ENCODE measurements at regions not wholly inside any gene's neighbourhood (a gene's known extent, or its start where the extent isn't known, plus 50 kb on each side); places are given as distances from the start of the nearest gene placed in this dataset.
A peak's percentile ranks its signal among the peaks of the same experiment; 100 is the strongest.

DNA sequence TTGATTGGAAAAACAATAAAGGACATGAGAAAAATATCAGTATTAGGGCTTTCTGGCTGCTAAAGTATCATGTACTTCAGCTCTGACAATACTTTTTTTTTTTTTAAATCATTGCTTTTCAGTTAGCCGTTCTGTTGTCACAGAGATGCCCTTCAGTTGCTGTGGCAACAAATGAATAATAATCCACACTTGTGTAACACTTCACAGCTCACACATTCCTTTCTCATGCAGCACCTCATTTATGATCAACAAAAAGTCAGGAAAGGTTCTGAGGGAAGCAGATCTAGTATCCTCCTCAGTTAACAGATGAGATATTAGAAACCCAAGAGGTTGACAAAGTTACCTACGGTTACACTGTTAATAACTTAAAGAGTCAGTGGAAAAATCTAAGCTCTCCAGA lies 444.2 kb upstream of the SLIT2 start:
- no peak overlapping the region for H3K4me3 Mint-ChIP-seq
- H3K4me1 Mint-ChIP-seq, result no peaks in the 10 kb centered on the region
- H3K27ac Mint-ChIP-seq, result peak overlapping the region in 1 of 3 experiments; percentile 47
- H3K36me3 Mint-ChIP-seq (ENCODE audit: low read depth), result no peaks in the 10 kb centered on the region
- H3K9me3 Mint-ChIP-seq, result no peaks in the 10 kb centered on the region
- TF ChIP-seq, protein P1, sequence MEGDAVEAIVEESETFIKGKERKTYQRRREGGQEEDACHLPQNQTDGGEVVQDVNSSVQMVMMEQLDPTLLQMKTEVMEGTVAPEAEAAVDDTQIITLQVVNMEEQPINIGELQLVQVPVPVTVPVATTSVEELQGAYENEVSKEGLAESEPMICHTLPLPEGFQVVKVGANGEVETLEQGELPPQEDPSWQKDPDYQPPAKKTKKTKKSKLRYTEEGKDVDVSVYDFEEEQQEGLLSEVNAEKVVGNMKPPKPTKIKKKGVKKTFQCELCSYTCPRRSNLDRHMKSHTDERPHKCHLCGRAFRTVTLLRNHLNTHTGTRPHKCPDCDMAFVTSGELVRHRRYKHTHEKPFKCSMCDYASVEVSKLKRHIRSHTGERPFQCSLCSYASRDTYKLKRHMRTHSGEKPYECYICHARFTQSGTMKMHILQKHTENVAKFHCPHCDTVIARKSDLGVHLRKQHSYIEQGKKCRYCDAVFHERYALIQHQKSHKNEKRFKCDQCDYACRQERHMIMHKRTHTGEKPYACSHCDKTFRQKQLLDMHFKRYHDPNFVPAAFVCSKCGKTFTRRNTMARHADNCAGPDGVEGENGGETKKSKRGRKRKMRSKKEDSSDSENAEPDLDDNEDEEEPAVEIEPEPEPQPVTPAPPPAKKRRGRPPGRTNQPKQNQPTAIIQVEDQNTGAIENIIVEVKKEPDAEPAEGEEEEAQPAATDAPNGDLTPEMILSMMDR (IDR thresholded peaks at IDR 0.05; ENCODE audit: unreplicated experiment in 3 of 3), result no peak
- H3K27me3 Mint-ChIP-seq (ENCODE audit: low read depth), result no peaks in the 10 kb centered on the region

DNA sequence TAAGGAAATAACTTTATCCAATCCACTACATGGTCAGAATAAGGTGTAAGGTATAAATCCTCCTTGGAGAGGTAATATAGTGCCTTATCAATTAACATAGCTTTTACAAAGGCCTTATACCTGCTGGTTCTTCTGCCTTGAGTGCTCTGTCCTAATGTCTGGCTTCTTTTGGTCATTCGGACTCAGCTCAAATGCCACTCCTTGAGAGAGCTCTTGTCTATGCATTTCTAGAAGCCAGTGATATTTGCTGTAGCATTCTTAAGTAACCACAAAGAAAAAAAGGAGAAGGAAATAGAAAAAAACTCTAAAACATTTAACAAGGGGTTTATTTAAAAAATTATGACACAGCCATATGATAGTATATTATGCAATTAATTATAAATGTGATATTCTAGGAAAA lies 444.8 kb upstream of the SLIT2 start:
- no peaks in the 10 kb centered on the region for H3K9me3 Mint-ChIP-seq
- TF ChIP-seq, protein P1 (IDR thresholded peaks at IDR 0.05; ENCODE audit: unreplicated experiment in 3 of 3), result no peak
- no peaks in the 10 kb centered on the region for H3K27me3 Mint-ChIP-seq (ENCODE audit: low read depth)
- H3K4me1 Mint-ChIP-seq, result no peaks in the 10 kb centered on the region
- H3K27ac Mint-ChIP-seq, result peak overlapping the region in 1 of 3 experiments; percentile 5
- no peak overlapping the region for H3K4me3 Mint-ChIP-seq
- H3K36me3 Mint-ChIP-seq (ENCODE audit: low read depth), result no peaks in the 10 kb centered on the region

GRCh38 chr4:19803406-19803805 lies 448.3 kb upstream of the SLIT2 start:
- TF ChIP-seq, protein P1 (IDR thresholded peaks at IDR 0.05; ENCODE audit: unreplicated experiment in 3 of 3), result no peak
- Mint-ChIP-seq H3K4me1 (no peaks in the 10 kb centered on the region), H3K27me3 (ENCODE audit: low read depth) (no peaks in the 10 kb centered on the region), H3K36me3 (ENCODE audit: low read depth) (no peaks in the 10 kb centered on the region), H3K27ac (no peak overlapping the region), H3K9me3 (no peaks in the 10 kb centered on the region), H3K4me3 (no peak overlapping the region)

DNA sequence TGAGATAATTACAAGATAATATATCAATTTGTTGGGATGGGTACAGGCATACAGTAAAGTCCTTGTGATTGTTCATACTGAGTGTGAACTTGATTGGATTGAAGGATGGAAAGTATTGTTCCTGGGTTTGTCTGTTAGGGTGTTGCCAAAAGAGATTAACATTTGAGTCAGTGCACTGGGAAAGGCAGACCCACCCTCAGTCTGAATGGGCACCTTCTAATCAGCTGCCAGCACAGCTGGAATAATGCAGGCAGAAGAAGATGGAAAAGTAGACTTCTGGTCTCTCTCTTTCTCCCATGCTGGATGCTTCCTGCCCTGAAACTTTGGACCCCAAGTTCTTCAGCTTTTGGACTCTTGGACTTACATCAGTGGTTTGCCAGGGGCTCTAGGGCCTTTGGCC lies 457.9 kb upstream of the SLIT2 start:
- TF ChIP-seq, protein P1 (IDR thresholded peaks at IDR 0.05; ENCODE audit: unreplicated experiment in 3 of 3), result no peak
- no peaks in the 10 kb centered on the region for H3K27me3 Mint-ChIP-seq (ENCODE audit: low read depth)
- H3K4me1 Mint-ChIP-seq, result peaks cover 4% of the 10 kb centered on the region
- no peak overlapping the region for H3K4me3 Mint-ChIP-seq
- no peaks in the 10 kb centered on the region for H3K36me3 Mint-ChIP-seq (ENCODE audit: low read depth)
- H3K27ac Mint-ChIP-seq, result no peak overlapping the region
- H3K9me3 Mint-ChIP-seq, result peaks cover 2% of the 10 kb centered on the region

GRCh38 chr4:19791422-19792123 lies 460.1 kb upstream of the SLIT2 start:
- Mint-ChIP-seq H3K4me3 (no peak overlapping the region), H3K9me3 (peaks cover 2% of the 10 kb centered on the region), H3K36me3 (ENCODE audit: low read depth) (no peaks in the 10 kb centered on the region), H3K27ac (peak overlapping the region in 1 of 3 experiments; percentile 19), H3K4me1 (peaks cover 4% of the 10 kb centered on the region), H3K27me3 (ENCODE audit: low read depth) (no peaks in the 10 kb centered on the region)
- TF ChIP-seq, protein P1 (IDR thresholded peaks at IDR 0.05; ENCODE audit: unreplicated experiment in 3 of 3), result no peak

DNA sequence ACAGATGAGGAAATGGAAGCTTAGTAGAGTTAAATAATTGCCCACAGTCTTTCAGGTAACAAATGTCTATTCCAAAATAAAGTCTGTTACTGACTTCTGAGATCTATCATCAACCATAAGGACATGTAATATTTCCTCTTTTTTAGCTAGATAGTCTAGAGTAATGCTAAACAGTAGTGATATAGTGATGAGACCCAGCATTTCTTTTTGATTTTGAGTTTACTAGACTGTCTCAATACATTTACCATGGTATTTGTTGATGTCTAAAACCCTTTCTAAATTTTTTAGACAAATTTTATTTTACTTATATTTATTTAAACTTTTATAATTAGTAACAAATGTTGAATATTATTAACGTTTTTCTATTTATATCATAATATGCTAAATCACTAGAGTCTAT lies 465.1 kb upstream of the SLIT2 start:
- Mint-ChIP-seq H3K27me3 (ENCODE audit: low read depth) (no peaks in the 10 kb centered on the region), H3K4me3 (no peak overlapping the region), H3K36me3 (ENCODE audit: low read depth) (no peaks in the 10 kb centered on the region), H3K9me3 (peaks cover 23% of the 10 kb centered on the region), H3K4me1 (no peaks in the 10 kb centered on the region), H3K27ac (no peak overlapping the region)
- TF ChIP-seq, protein P1 (IDR thresholded peaks at IDR 0.05; ENCODE audit: unreplicated experiment in 3 of 3), result no peak
